HFFc6 (cell line): ENCODE measurements at regions not wholly inside any gene's neighbourhood (a gene's known extent, or its start where the extent isn't known, plus 50 kb on each side); places are given as distances from the start of the nearest gene placed in this dataset.
"Not testable (repeated sequence)": the region's sequence is repeated elsewhere in the genome, so short reads cannot be mapped to it uniquely, and the experiment has no call there.

ENCODE experiments used
- DNase-seq: peaks from one replicate; pipeline ENCODE4 v3.0.0-alpha.2; 2018
- H3K27ac Mint-ChIP-seq: 2 replicates; pipeline ENCODE4 v1.8.0; 2020; ENCODE audit warnings: mild to moderate bottlenecking, mixed read lengths
- H3K27me3 Mint-ChIP-seq: 2 replicates; pipeline ENCODE4 v1.8.0; 2021; ENCODE audit warnings: mild to moderate bottlenecking, moderate library complexity, mixed read lengths; ENCODE audit not compliant: insufficient read depth
- H3K36me3 Mint-ChIP-seq: 2 replicates; pipeline ENCODE4 v1.8.0; 2021; ENCODE audit warnings: low read depth, mixed read lengths
- H3K4me1 Mint-ChIP-seq: 2 replicates; pipeline ENCODE4 v1.8.0; 2020; ENCODE audit warnings: low read depth, mixed read lengths
- H3K4me3 Mint-ChIP-seq: 2 replicates; pipeline ENCODE4 v1.8.0; 2020; ENCODE audit warnings: mild to moderate bottlenecking, moderate library complexity, mixed read lengths
- H3K9me3 Mint-ChIP-seq: 2 replicates; pipeline ENCODE4 v1.8.0; 2020; ENCODE audit warnings: mild to moderate bottlenecking, mixed read lengths
- TF ChIP-seq, protein P1 (sequence below): fragments of 200-600 bp; sonication (generic); IDR thresholded peaks from 2 replicates; pipeline ENCODE4 v1.5.0; 2021; ENCODE audit warnings: antibody characterized with exemption, mild to moderate bottlenecking

DNA sequence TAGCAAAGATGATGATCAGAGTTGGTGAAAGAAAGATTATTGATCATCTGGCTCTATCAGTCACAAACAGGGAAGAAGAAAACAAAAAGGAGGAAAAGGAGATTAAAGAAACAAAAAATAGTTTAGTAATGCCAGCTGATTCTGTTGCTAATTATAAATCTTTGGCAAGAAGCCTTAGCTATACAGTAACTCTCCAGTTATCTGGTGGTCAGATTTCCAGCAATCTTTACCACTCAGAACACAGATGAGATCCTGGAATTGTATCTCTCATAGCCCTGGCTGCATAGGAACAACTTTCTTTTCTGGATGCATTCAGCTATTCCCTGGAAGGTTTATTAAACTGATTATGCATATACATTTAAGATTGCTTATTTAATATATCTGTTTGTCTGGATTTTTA is 256.8 kb upstream of the ZEB2 start:
- DNase-seq = peak; percentile 12
- H3K4me3 Mint-ChIP-seq = no peak overlapping the region
- H3K27me3 Mint-ChIP-seq = no peaks in the 10 kb centered on the region
- TF ChIP-seq, protein P1, sequence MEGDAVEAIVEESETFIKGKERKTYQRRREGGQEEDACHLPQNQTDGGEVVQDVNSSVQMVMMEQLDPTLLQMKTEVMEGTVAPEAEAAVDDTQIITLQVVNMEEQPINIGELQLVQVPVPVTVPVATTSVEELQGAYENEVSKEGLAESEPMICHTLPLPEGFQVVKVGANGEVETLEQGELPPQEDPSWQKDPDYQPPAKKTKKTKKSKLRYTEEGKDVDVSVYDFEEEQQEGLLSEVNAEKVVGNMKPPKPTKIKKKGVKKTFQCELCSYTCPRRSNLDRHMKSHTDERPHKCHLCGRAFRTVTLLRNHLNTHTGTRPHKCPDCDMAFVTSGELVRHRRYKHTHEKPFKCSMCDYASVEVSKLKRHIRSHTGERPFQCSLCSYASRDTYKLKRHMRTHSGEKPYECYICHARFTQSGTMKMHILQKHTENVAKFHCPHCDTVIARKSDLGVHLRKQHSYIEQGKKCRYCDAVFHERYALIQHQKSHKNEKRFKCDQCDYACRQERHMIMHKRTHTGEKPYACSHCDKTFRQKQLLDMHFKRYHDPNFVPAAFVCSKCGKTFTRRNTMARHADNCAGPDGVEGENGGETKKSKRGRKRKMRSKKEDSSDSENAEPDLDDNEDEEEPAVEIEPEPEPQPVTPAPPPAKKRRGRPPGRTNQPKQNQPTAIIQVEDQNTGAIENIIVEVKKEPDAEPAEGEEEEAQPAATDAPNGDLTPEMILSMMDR = no peak
- H3K4me1 Mint-ChIP-seq = no peaks in the 10 kb centered on the region
- no peaks in the 10 kb centered on the region for H3K36me3 Mint-ChIP-seq
- H3K9me3 Mint-ChIP-seq = no peaks in the 10 kb centered on the region
- no peak overlapping the region for H3K27ac Mint-ChIP-seq

DNA sequence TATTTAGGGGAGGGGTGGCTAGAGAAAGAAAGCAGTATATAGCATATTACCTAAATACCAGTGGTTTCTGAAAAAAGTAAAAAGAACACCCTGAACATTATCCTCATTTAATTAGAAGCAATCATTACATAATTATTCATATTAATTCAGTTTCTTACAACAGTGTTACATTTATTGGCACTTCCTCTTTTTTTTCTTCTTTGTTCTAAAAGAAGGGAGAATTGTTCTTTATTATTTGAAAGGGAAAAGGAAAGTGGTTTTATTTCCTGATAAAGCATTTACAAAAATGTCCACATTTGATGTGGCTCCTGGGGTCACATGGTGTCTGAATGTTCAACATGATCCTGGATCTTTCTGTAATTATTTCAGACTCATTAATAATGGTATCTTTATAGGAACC is 254.9 kb upstream of the ZEB2 start:
- no peak overlapping the region for H3K27ac Mint-ChIP-seq
- no peak for DNase-seq
- H3K27me3 Mint-ChIP-seq = no peaks in the 10 kb centered on the region
- H3K36me3 Mint-ChIP-seq = no peaks in the 10 kb centered on the region
- H3K9me3 Mint-ChIP-seq = no peaks in the 10 kb centered on the region
- no peaks in the 10 kb centered on the region for H3K4me1 Mint-ChIP-seq
- no peak overlapping the region for H3K4me3 Mint-ChIP-seq
- TF ChIP-seq, protein P1 = no peak

DNA sequence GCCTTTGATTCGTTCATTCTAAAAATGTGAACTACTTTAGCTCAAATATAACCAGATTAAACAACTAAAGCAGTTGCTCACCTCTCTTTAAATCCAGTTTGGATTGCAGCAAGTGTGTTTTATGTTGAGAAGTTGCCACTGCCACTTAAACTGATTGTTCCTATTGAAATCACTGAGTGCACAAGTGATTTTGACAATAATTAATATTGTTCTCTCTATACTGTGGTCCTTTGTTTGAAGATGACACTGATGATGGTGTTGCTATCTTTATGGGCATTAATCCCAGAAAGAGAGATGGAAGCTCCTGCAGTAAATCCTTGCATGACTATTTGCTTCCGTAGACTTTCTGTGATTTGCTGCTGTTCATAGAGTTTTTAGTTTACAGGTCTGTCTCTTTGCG is 251.4 kb upstream of the ZEB2 start:
- no peak for DNase-seq
- Mint-ChIP-seq H3K4me3 (no peak overlapping the region), H3K36me3 (no peaks in the 10 kb centered on the region), H3K4me1 (no peaks in the 10 kb centered on the region), H3K27me3 (peaks cover 1% of the 10 kb centered on the region; the same call in 1 of the 2 replicates), H3K9me3 (no peaks in the 10 kb centered on the region), H3K27ac (no peak overlapping the region)
- TF ChIP-seq, protein P1 = no peak

DNA sequence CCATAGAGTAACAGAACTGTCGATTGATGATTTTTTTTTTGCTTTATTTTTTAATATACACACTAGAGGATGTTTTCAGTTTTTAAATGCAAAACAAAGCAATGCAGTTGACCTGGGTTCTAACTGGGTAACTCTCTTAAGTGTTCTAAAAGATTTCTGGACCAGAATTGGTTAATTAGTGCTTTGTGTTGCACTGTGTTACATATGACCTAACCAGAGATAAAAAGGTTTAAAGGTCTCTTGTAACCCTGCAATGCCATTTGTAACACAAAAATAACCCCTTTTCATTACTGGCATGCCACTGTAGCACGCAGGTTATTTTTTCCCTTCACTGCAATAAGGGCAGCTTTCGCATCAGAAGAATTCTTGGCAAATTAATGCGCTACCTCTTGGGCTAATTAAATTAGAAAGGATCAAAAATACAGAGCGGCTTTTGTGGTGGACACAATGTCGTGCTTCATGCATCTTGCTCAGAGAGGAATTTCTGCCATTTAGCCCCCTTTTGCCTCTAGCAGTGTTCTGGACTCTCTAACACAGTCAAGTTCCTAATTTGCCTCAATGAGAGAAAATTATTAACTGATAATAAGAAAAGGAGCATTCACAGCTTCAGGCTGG is 250.8 kb upstream of the ZEB2 start:
- Mint-ChIP-seq H3K9me3 (no peaks in the 10 kb centered on the region), H3K4me1 (no peaks in the 10 kb centered on the region), H3K36me3 (no peaks in the 10 kb centered on the region), H3K27ac (no peak overlapping the region), H3K27me3 (peaks cover 1% of the 10 kb centered on the region; the same call in 1 of the 2 replicates), H3K4me3 (no peak overlapping the region)
- TF ChIP-seq, protein P1 = no peak
- no peak for DNase-seq

DNA sequence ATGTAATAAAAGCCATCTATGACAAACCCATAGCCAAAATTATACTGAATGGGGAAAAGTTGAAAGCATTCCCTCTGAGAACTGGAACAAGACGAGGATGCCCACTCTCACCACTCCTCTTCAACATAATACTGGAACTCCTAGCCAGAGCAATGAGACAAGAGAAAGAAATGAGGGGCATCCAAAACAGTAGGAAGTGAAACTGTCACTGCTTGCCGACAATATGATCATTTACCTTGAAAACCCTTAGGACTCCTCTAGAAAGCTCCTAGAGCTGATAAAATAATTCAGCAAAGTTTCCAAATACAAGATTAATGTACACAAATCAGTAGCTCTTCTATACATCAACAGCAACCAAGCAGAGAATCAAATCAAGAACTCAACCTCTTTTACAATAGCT is 241.0 kb upstream of the ZEB2 start:
- not testable (repeated sequence) for H3K27ac Mint-ChIP-seq, H3K4me3 Mint-ChIP-seq, H3K36me3 Mint-ChIP-seq, DNase-seq, H3K9me3 Mint-ChIP-seq, H3K27me3 Mint-ChIP-seq
- peaks cover 22% of the 10 kb centered on the region for H3K4me1 Mint-ChIP-seq

DNA sequence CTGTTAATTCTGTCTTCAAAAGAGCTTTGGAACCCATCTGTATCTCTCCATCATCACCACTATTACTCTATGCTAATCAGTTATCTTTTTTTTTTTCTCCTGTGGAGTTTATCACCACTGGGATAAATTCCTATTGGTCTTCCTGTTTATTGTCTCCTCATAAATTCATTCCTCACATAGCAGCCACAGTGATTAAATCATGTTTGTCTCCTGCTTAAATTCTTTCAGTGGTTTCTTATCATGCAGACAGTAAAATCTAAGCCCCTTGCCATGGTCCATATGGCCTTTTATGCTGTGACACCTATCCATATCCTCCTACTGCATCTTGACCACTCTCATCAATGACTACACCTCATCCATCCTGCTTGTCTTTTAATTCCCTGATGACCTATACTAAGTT is 239.8 kb upstream of the ZEB2 start:
- H3K4me1 Mint-ChIP-seq = peaks cover 22% of the 10 kb centered on the region
- TF ChIP-seq, protein P1 = no peak
- H3K27ac Mint-ChIP-seq = no peak overlapping the region
- DNase-seq = no peak
- no peak overlapping the region for H3K4me3 Mint-ChIP-seq
- peaks cover 4% of the 10 kb centered on the region; the same call in 1 of the 2 replicates for H3K27me3 Mint-ChIP-seq
- no peaks in the 10 kb centered on the region for H3K36me3 Mint-ChIP-seq
- no peaks in the 10 kb centered on the region for H3K9me3 Mint-ChIP-seq

DNA sequence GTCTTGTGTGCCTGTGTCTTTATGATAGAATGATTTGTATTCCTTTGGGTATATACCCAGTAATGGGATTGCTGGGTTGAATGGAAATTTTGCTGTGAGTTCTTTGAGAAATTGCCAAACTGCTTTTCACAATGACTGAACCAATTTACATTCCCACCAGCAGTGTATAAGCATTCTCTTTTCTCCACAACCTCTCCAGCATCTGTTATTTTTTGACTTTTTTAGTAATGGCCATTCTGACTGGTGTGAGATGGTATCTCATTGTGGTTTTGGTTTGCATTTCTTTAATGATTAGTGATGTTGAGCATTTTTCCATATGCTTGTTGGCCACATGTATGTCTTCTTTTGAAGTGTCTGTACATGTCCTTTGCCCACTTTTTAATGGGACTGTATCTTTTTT is 238.3 kb upstream of the ZEB2 start:
- not testable (repeated sequence) for H3K27ac Mint-ChIP-seq
- DNase-seq = peak; percentile 29

More for the DNA sequence above, 238.3 kb upstream of the ZEB2 start:
- H3K9me3 Mint-ChIP-seq, H3K36me3 Mint-ChIP-seq, H3K4me3 Mint-ChIP-seq, H3K27me3 Mint-ChIP-seq: not testable (repeated sequence)
- peaks cover 22% of the 10 kb centered on the region for H3K4me1 Mint-ChIP-seq
